Colonic mucosa (tissue), 4 donors: ENCODE measurements at regions not wholly inside any gene's neighbourhood (a gene's known extent, or its start where the extent isn't known, plus 50 kb on each side); places are given as distances from the start of the nearest gene placed in this dataset.

Experiments used
- DNase-seq: peaks from one replicate; pipeline ENCODE4 v3.0.0-alpha.2; 2020
- H3K27ac ChIP-seq: fragments of 200-600 bp; one replicate; pipeline ENCODE4 v1.8.0; 2021
- H3K27me3 ChIP-seq: fragments of 200-600 bp; one replicate; pipeline ENCODE4 v1.8.0; 2021
- H3K36me3 ChIP-seq: fragments of 200-600 bp; one replicate; pipeline ENCODE4 v1.8.0; 2021
- H3K4me1 ChIP-seq: fragments of 200-600 bp; one replicate; pipeline ENCODE4 v1.8.0; 2021; ENCODE audit warnings: mild to moderate bottlenecking
- H3K4me3 ChIP-seq: fragments of 200-600 bp; one replicate; pipeline ENCODE4 v1.8.0; 2021
- H3K9ac ChIP-seq, 2 donors: one replicate each; pipeline ENCODE4 v1.7.0; 2013; ENCODE audit warnings: control low read depth in 2 of 2, low read depth in 2 of 2, low read length in 2 of 2
- H3K9me3 ChIP-seq: fragments of 200-600 bp; one replicate; pipeline ENCODE4 v1.8.0; 2021
- intact Hi-C: fragments of 100-400 bp; cut with DNase I; formaldehyde crosslinking; loops from one replicate; pipeline ENCODE4 v1.14.1; 2022
- TF ChIP-seq, protein P1 (sequence below): fragments of 200-600 bp; IDR thresholded peaks from one replicate; pipeline ENCODE4 v1.8.0; 2022; ENCODE audit warnings: antibody characterized with exemption, mild to moderate bottlenecking
- donor health status: healthy.
- donor health status: DM: no; HTN: no; CAD: no.
- donor health status: DM: no; HTN: no; CAD: no.

DNA sequence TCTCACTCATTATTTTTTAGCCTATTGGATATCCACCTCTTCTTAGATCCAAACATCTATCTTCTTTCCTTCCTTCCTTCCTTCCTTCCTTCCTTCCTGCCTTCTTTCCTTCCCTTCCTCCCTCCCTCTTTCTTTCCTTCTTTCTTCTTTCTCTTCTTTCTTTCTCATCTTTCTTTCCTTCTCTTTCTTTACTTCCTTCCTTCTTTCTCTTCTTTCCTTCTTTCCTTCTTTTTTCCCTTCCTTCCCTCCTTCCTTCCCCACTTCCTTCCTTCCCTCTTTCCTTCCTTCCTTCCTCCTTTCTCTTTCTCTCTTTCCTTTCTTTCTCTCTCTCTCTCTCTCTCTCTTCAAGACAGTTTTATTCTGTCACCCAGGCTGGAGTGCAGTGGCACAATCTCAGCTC, 1239.8 kb downstream of the PCDH7 start:
- Histone ChIP-seq H3K27ac (no peak overlapping the region), H3K9me3 (no peaks in the 10 kb centered on the region), H3K9ac (no peak overlapping the region), H3K36me3 (no peaks in the 10 kb centered on the region), H3K27me3 (no peaks in the 10 kb centered on the region), H3K4me1 (no peaks in the 10 kb centered on the region), H3K4me3 (no peak overlapping the region)
- TF ChIP-seq, protein P1, sequence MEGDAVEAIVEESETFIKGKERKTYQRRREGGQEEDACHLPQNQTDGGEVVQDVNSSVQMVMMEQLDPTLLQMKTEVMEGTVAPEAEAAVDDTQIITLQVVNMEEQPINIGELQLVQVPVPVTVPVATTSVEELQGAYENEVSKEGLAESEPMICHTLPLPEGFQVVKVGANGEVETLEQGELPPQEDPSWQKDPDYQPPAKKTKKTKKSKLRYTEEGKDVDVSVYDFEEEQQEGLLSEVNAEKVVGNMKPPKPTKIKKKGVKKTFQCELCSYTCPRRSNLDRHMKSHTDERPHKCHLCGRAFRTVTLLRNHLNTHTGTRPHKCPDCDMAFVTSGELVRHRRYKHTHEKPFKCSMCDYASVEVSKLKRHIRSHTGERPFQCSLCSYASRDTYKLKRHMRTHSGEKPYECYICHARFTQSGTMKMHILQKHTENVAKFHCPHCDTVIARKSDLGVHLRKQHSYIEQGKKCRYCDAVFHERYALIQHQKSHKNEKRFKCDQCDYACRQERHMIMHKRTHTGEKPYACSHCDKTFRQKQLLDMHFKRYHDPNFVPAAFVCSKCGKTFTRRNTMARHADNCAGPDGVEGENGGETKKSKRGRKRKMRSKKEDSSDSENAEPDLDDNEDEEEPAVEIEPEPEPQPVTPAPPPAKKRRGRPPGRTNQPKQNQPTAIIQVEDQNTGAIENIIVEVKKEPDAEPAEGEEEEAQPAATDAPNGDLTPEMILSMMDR = no peak
- intact Hi-C loops = no loop called here
- DNase-seq = no peak

DNA sequence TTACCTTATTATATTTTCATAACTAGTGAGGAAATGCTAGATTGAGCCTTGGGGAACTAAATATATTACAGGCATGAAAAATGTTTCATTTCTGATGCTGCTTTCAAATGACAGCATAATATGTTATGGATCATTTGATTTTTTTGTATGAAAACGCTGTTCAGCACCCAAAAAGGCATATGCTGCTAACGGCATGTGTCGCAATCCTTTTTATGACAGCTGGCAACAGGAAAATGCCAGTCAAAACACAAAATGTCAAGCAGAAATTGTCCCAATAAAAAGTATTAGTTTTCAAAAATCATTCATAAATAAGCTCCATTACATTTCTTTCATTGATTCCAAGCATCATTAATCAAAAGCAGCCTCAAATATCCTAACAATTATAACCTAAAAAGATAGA, 1244.5 kb downstream of the PCDH7 start:
- TF ChIP-seq, protein P1 = no peak
- no peak overlapping the region for H3K27ac ChIP-seq
- no peak overlapping the region for H3K9ac ChIP-seq
- no peak overlapping the region for H3K4me3 ChIP-seq
- H3K4me1 ChIP-seq = no peaks in the 10 kb centered on the region
- DNase-seq = no peak
- intact Hi-C loops = no loop called here
- no peaks in the 10 kb centered on the region for H3K36me3 ChIP-seq
- H3K27me3 ChIP-seq = no peaks in the 10 kb centered on the region
- H3K9me3 ChIP-seq = no peaks in the 10 kb centered on the region

DNA sequence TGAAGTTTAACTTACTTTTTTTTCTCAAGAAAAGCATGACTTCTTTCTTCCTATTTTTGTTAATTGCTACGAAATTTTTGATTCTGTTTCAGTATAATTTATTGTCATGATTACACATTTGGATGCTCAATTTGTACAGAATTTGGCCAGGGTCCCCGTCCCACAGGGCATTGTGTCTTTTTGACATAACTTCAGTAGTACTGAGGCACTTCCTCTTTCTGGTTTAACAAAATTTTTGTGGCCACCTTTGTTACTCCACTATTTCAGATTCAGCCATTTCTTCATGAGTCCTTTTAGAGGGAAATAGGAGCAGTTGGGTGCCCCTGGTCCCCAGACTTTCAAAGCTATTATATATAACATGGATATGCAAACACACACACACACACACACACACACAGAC, 1248.7 kb downstream of the PCDH7 start:
- H3K4me1 ChIP-seq = no peaks in the 10 kb centered on the region
- H3K27ac ChIP-seq = no peak overlapping the region
- intact Hi-C loops = no loop called here
- no peaks in the 10 kb centered on the region for H3K9me3 ChIP-seq
- no peak overlapping the region for H3K4me3 ChIP-seq
- H3K9ac ChIP-seq = no peak overlapping the region
- no peak for DNase-seq
- H3K27me3 ChIP-seq = no peaks in the 10 kb centered on the region
- H3K36me3 ChIP-seq = no peaks in the 10 kb centered on the region
- TF ChIP-seq, protein P1 = no peak

DNA sequence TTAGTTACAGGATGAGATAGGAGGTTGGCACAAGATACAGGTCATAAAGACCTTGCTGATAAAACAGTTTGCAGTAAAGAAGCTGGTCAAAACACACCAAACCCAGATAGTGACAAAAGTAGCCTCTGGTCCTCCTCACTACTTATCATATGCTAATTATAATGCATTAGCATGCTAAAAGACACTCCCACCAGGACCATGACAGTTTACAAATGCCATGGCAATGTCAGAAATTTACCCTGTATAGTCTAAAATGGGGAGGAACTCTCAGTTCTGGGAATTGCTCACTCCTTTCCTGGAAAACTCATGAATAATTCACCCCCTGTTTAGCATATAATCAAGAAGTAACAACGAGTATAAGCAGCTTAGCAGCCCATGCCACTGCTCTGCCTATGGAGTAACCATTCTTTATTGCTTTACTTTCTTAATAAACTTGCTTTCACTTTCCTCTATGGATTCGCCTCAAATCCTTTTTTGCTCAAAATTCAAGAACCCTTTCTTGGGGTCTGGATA, 1254.4 kb downstream of the PCDH7 start:
- no peak overlapping the region for H3K27ac ChIP-seq
- H3K4me3 ChIP-seq = no peak overlapping the region
- H3K9me3 ChIP-seq = no peaks in the 10 kb centered on the region
- DNase-seq = no peak
- no peaks in the 10 kb centered on the region for H3K4me1 ChIP-seq
- TF ChIP-seq, protein P1 = no peak
- H3K27me3 ChIP-seq = no peaks in the 10 kb centered on the region
- intact Hi-C loops = no loop called here
- no peak overlapping the region for H3K9ac ChIP-seq
- H3K36me3 ChIP-seq = no peaks in the 10 kb centered on the region

DNA sequence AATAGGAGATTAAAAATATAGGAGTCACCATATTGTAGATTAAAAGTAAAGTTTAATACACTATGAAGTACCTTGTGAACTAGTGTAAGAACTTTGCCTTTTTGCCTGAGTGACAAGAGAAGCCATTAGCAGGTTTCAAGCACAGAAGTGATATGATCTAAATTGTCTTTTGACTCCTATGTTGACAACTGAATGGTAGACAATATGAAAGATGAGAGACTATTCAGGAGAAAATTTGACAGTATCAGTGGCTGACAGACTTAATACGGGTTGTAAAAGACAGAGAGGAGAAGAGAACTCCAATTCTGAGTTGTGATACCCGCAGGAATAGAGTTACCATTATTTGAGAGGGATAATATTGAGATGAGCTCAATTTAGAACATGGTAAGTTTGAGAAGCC, 1259.8 kb downstream of the PCDH7 start:
- Histone ChIP-seq H3K4me1 (no peaks in the 10 kb centered on the region), H3K36me3 (no peaks in the 10 kb centered on the region), H3K9me3 (no peaks in the 10 kb centered on the region), H3K4me3 (no peak overlapping the region), H3K27ac (no peak overlapping the region), H3K9ac (no peak overlapping the region), H3K27me3 (no peaks in the 10 kb centered on the region)
- intact Hi-C loops = no loop called here
- DNase-seq = no peak
- TF ChIP-seq, protein P1 = no peak

DNA sequence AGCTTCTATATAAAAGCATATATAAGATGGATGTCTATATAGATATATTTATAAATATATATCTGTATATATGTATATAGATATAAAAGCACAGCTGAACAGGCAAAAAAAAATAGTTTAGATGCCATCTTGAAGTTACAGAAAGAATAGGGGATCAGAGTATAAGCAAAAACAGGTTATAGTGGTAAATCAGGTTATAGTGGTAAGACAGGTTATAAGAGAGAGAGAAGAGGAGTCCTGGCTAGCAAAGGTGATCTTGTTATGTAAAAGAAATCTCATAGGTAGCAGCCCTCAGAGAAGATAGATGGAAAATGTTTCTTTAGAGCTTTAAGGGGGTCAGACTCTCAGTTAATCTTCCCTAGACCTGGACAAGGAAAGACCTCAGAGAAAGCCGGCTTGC, 1263.1 kb downstream of the PCDH7 start:
- H3K9ac ChIP-seq = no peak overlapping the region
- no peak overlapping the region for H3K4me3 ChIP-seq
- TF ChIP-seq, protein P1 = no peak
- H3K4me1 ChIP-seq = no peaks in the 10 kb centered on the region
- DNase-seq = no peak
- no peak overlapping the region for H3K27ac ChIP-seq
- H3K27me3 ChIP-seq = no peaks in the 10 kb centered on the region
- intact Hi-C loops = no loop called here
- no peaks in the 10 kb centered on the region for H3K9me3 ChIP-seq
- no peaks in the 10 kb centered on the region for H3K36me3 ChIP-seq
